IMR-90 (cell line): ENCODE measurements at regions not wholly inside any gene's neighbourhood (a gene's known extent, or its start where the extent isn't known, plus 50 kb on each side); places are given as distances from the start of the nearest gene placed in this dataset.

Experiments
- ATAC-seq: fragments of 200-7000 bp; cut with Tn5 transposase; 2 replicates; pipeline ENCODE4 v1.9.1; 2020; ENCODE audit warnings: low read depth, mild to moderate bottlenecking, moderate library complexity
- BruUV-seq: library from RNA; stranded (reverse); fragments of 400-500 nt; replicated peaks from 2 replicates; lab custom pipeline; 2021; lab: Mats Ljungman, UMichigan
- CTCF ChIA-PET: fragments of 300-600 bp; formaldehyde crosslinking; extraction: SDS; loops from one replicate; lab custom pipeline; 2021; ENCODE audit warnings: antibody characterized with exemption; lab: Yijun Ruan, JAX
- POLR2A ChIA-PET: fragments of 300-600 bp; sonication (Branson Sonifier 250); formaldehyde crosslinking; loops from one replicate; lab custom pipeline; 2022; ENCODE audit warnings: antibody characterized with exemption; ENCODE audit not compliant: unreplicated experiment; lab: Charles Lee
- DNase-seq: peaks from one replicate; pipeline ENCODE4 v3.0.0; 2013
- H2AFZ ChIP-seq: replicated peaks from 2 replicates; pipeline ENCODE3; 2013; ENCODE audit warnings: low read length, mild to moderate bottlenecking; ENCODE audit not compliant: poor library complexity
- H2AK5ac ChIP-seq: 2 replicates; pipeline ENCODE4 v1.6.1; 2013; ENCODE audit warnings: low read depth, low read length, inconsistent platforms
- H2AK9ac ChIP-seq: replicated peaks from 2 replicates; pipeline ENCODE3; 2013; ENCODE audit warnings: mild to moderate bottlenecking, low read depth, low read length, moderate library complexity; ENCODE audit not compliant: poor library complexity
- H2BK120ac ChIP-seq: 2 replicates; pipeline ENCODE4 v1.6.1; 2013; ENCODE audit warnings: low read depth, low read length, inconsistent platforms
- H2BK15ac ChIP-seq: 3 replicates; pipeline ENCODE4 v1.6.1; 2013; ENCODE audit warnings: low read depth, low read length, inconsistent platforms
- H2BK20ac ChIP-seq: 2 replicates; pipeline ENCODE4 v1.6.1; 2013; ENCODE audit warnings: low read depth, mild to moderate bottlenecking, inconsistent platforms, low read length, moderate library complexity
- H2BK5ac ChIP-seq: 2 replicates; pipeline ENCODE4 v1.6.1; 2013; ENCODE audit warnings: mild to moderate bottlenecking, low read depth, low read length, inconsistent platforms; ENCODE audit not compliant: poor library complexity, severe bottlenecking
- H3K14ac ChIP-seq: replicated peaks from 2 replicates; pipeline ENCODE4 v1.6.1; 2013; ENCODE audit warnings: low read depth, low read length, inconsistent platforms
- H3K18ac ChIP-seq: 2 replicates; pipeline ENCODE4 v1.6.1; 2013; ENCODE audit warnings: low read depth, low read length, control low read depth
- H3K23ac ChIP-seq: 2 replicates; pipeline ENCODE4 v1.6.1; 2013; ENCODE audit warnings: low read depth, low read length, inconsistent platforms
- H3K27ac ChIP-seq: 2 replicates; pipeline ENCODE4 v1.5.1; 2013; ENCODE audit warnings: mild to moderate bottlenecking, control low read depth, low read length; ENCODE audit not compliant: insufficient read depth
- H3K27me3 ChIP-seq: 2 replicates; pipeline ENCODE4 v1.6.1; 2013; ENCODE audit warnings: low read length; ENCODE audit not compliant: control insufficient read depth, insufficient read depth
- H3K36me3 ChIP-seq: 2 replicates; pipeline ENCODE4 v1.6.1; 2013; ENCODE audit warnings: low read length, mixed read lengths; ENCODE audit not compliant: control insufficient read depth, insufficient read depth
- H3K4ac ChIP-seq: 2 replicates; pipeline ENCODE4 v1.6.1; 2013; ENCODE audit warnings: low read depth, low read length, inconsistent platforms
- H3K4me1 ChIP-seq: 2 replicates; pipeline ENCODE4 v1.6.1; 2013; ENCODE audit warnings: low read length, mixed read lengths; ENCODE audit not compliant: control insufficient read depth, insufficient read depth
- H3K4me2 ChIP-seq: 2 replicates; pipeline ENCODE4 v1.6.1; 2013; ENCODE audit warnings: low read depth, mild to moderate bottlenecking, control low read depth, low read length, moderate library complexity
- H3K4me3 ChIP-seq: 2 replicates; pipeline ENCODE4 v1.5.1; 2013; ENCODE audit warnings: low read depth, mild to moderate bottlenecking, control low read depth, low read length, moderate library complexity; ENCODE audit not compliant: insufficient read depth
- H3K56ac ChIP-seq: 2 replicates; pipeline ENCODE4 v1.6.1; 2013; ENCODE audit warnings: low read length, inconsistent platforms; ENCODE audit not compliant: insufficient read depth; ENCODE audit errors: extremely low read depth
- H3K79me1 ChIP-seq, 2 experiments: 2 replicates each; pipeline ENCODE4 v1.6.1; 2013; ENCODE audit warnings: low read length in 2 of 2, inconsistent platforms in 1 of 2, low read depth in 1 of 2
- H3K9ac ChIP-seq: 2 replicates; pipeline ENCODE4 v1.6.1; 2013; ENCODE audit warnings: low read depth, low read length, control low read depth
- H3K9me1 ChIP-seq: 2 replicates; pipeline ENCODE4 v1.6.1; 2013; ENCODE audit warnings: low read length, inconsistent platforms; ENCODE audit not compliant: insufficient read depth
- H3K9me3 ChIP-seq: 2 replicates; pipeline ENCODE4 v1.6.1; 2013; ENCODE audit warnings: low read length; ENCODE audit not compliant: control insufficient read depth, insufficient read depth
- H4K20me1 ChIP-seq: 2 replicates; pipeline ENCODE4 v1.6.1; 2013; ENCODE audit warnings: low read length, inconsistent platforms; ENCODE audit not compliant: insufficient read depth
- H4K5ac ChIP-seq: 2 replicates; pipeline ENCODE4 v1.6.1; 2013; ENCODE audit warnings: mild to moderate bottlenecking, low read depth, low read length, control low read depth
- H4K8ac ChIP-seq, 2 experiments: 2 replicates each; pipeline ENCODE4 v1.6.1; 2013; ENCODE audit warnings: low read depth in 2 of 2, low read length in 2 of 2, control low read depth in 1 of 2, inconsistent platforms in 1 of 2
- H4K91ac ChIP-seq: 2 replicates; pipeline ENCODE4 v1.6.1; 2013; ENCODE audit warnings: low read depth, low read length, inconsistent platforms; ENCODE audit not compliant: insufficient read depth
- ELK1 ChIP-seq: fragments of 150-350 bp; IDR thresholded peaks from 2 replicates; pipeline ENCODE4 v1.6.1; 2016; ENCODE audit warnings: low read depth, mild to moderate bottlenecking, low read length, moderate library complexity, borderline replicate concordance
- FOS ChIP-seq: fragments of 150-350 bp; IDR thresholded peaks from 2 replicates; pipeline ENCODE4 v1.6.1; 2016; ENCODE audit warnings: low read depth, low read length
- MAFK ChIP-seq: IDR thresholded peaks from 2 replicates; pipeline ENCODE4 v1.6.1; 2012; ENCODE audit warnings: low read depth, low read length, improper control_type of control experiment
- MAZ ChIP-seq: IDR thresholded peaks from 2 replicates; pipeline ENCODE4 v1.6.1; 2012; ENCODE audit warnings: low read depth, mild to moderate bottlenecking, low read length, improper control_type of control experiment, moderate library complexity, borderline replicate concordance
- MXI1 ChIP-seq: IDR thresholded peaks from 2 replicates; pipeline ENCODE4 v1.6.1; 2012; ENCODE audit warnings: low read depth, mild to moderate bottlenecking, low read length, moderate library complexity, borderline replicate concordance
- NFE2L2 ChIP-seq: fragments of 150-350 bp; IDR thresholded peaks from 2 replicates; pipeline ENCODE4 v1.6.1; 2016; ENCODE audit warnings: low read depth, mild to moderate bottlenecking, low read length
- RCOR1 ChIP-seq: IDR thresholded peaks from 2 replicates; pipeline ENCODE4 v1.6.1; 2012; ENCODE audit warnings: mild to moderate bottlenecking, low read length, improper control_type of control experiment; ENCODE audit not compliant: insufficient replicate concordance
- SMC3 ChIP-seq: fragments of 150-350 bp; IDR thresholded peaks from 2 replicates; pipeline ENCODE4 v1.6.1; 2016; ENCODE audit warnings: low read depth, mild to moderate bottlenecking, antibody characterized with exemption, low read length, moderate library complexity
- WGBS, 2 experiments: methylation state at CpG; one replicate each; pipeline versions ENCODE4 v1.1.5 to v1.1.7; 2013; ENCODE audit warnings: missing lambda C conversion rate in 2 of 2; ENCODE audit not compliant: insufficient read length in 1 of 2; ENCODE audit errors: extremely low coverage in 2 of 2; 5-methylcytosine and 5-hydroxymethylcytosine counted together
- dilution Hi-C: fragments of 300-500 bp; cut with HindIII; formaldehyde crosslinking; loops from one replicate; pipeline ENCODE4 v1.14.3; 2018; ENCODE audit warnings: low sequenced_read_pairs; ENCODE audit not compliant: unreplicated experiment
- in situ Hi-C: fragments of 300-500 bp; cut with MboI; formaldehyde crosslinking; loops from 3 replicates; pipeline ENCODE4 v1.14.3; 2019; ENCODE audit warnings: low sequenced_read_pairs, inconsistent platforms, mixed read lengths
- intact Hi-C: fragments of 100-400 bp; cut with micrococcal nuclease; formaldehyde crosslinking; loops from 2 replicates; pipeline ENCODE4 v1.10.0; 2022
- TF ChIP-seq, protein P1 (sequence below): conservative IDR thresholded peaks from 2 replicates; pipeline ENCODE4 v1.5.1; 2012; ENCODE audit warnings: mild to moderate bottlenecking, low read depth, low read length, improper control_type of control experiment

- intact Hi-C loops: no loop called here
- H4K20me1 ChIP-seq: no peaks in the 10 kb centered on the region
Measured at GRCh38 chr18:73551211-73551610, 596.4 kb downstream of the FBXO15 start.

More at GRCh38 chr18:73551211-73551610, 596.4 kb downstream of the FBXO15 start:
- dilution Hi-C loops (no loop called here), in situ Hi-C loops (no loop called here)
- H3K4me1 ChIP-seq: no peaks in the 10 kb centered on the region
- H2BK5ac ChIP-seq: no peak overlapping the region
- H2BK20ac ChIP-seq: no peak overlapping the region
- H4K8ac ChIP-seq: no peak overlapping the region
- no peak overlapping the region for H3K4me3 ChIP-seq
- H3K14ac ChIP-seq: no peak overlapping the region
- ChIA-PET POLR2A (no interaction called here), CTCF (no interaction called here)
- no peaks in the 10 kb centered on the region for H3K79me1 ChIP-seq
- no peak overlapping the region for H3K18ac ChIP-seq
- H4K5ac ChIP-seq: no peak overlapping the region
- H2BK120ac ChIP-seq: no peak overlapping the region
- DNase-seq (no peak), ATAC-seq (no peak)
- no peak overlapping the region for H3K27ac ChIP-seq
- no peak overlapping the region for H2AK5ac ChIP-seq
- no peak overlapping the region for H3K23ac ChIP-seq
- no peak overlapping the region for H3K4ac ChIP-seq
- TF ChIP-seq MAFK (no peak), RCOR1 (no peak), MAZ (no peak), NFE2L2 (no peak), ELK1 (no peak), MXI1 (no peak), SMC3 (no peak), FOS (no peak)
- TF ChIP-seq, protein P1, sequence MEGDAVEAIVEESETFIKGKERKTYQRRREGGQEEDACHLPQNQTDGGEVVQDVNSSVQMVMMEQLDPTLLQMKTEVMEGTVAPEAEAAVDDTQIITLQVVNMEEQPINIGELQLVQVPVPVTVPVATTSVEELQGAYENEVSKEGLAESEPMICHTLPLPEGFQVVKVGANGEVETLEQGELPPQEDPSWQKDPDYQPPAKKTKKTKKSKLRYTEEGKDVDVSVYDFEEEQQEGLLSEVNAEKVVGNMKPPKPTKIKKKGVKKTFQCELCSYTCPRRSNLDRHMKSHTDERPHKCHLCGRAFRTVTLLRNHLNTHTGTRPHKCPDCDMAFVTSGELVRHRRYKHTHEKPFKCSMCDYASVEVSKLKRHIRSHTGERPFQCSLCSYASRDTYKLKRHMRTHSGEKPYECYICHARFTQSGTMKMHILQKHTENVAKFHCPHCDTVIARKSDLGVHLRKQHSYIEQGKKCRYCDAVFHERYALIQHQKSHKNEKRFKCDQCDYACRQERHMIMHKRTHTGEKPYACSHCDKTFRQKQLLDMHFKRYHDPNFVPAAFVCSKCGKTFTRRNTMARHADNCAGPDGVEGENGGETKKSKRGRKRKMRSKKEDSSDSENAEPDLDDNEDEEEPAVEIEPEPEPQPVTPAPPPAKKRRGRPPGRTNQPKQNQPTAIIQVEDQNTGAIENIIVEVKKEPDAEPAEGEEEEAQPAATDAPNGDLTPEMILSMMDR: no peak
- H3K9ac ChIP-seq: no peak overlapping the region
- no peak overlapping the region for H3K56ac ChIP-seq
- H4K91ac ChIP-seq: no peak overlapping the region
- H3K36me3 ChIP-seq: no peaks in the 10 kb centered on the region
- no CpG with 5 or more reads among the region's 3 CpGs for WGBS, 2 experiments
- no peaks in the 10 kb centered on the region for H3K27me3 ChIP-seq
- H3K9me1 ChIP-seq: no peaks in the 10 kb centered on the region
- H3K4me2 ChIP-seq: no peak overlapping the region
- no TSS peak for BruUV-seq
- no peak overlapping the region for H2AFZ ChIP-seq
- no peaks in the 10 kb centered on the region for H3K9me3 ChIP-seq
- no peak overlapping the region for H2AK9ac ChIP-seq
- H2BK15ac ChIP-seq: no peak overlapping the region
